Astrocyte (in vitro differentiated cells and primary cell): ENCODE measurements at regions not wholly inside any gene's neighbourhood (a gene's known extent, or its start where the extent isn't known, plus 50 kb on each side); places are given as distances from the start of the nearest gene placed in this dataset.

ENCODE experiments used
- CTCF ChIP-seq: IDR thresholded peaks from 2 replicates; pipeline ENCODE4 v1.5.1; 2011; ENCODE audit warnings: low read depth, mild to moderate bottlenecking, inconsistent platforms, low read length, moderate library complexity; ENCODE audit not compliant: insufficient read depth
- EZH2 ChIP-seq: IDR thresholded peaks from 2 replicates; pipeline ENCODE4 v1.6.1; 2012; ENCODE audit warnings: mild to moderate bottlenecking, low read length, inconsistent platforms; ENCODE audit not compliant: insufficient read depth

DNA sequence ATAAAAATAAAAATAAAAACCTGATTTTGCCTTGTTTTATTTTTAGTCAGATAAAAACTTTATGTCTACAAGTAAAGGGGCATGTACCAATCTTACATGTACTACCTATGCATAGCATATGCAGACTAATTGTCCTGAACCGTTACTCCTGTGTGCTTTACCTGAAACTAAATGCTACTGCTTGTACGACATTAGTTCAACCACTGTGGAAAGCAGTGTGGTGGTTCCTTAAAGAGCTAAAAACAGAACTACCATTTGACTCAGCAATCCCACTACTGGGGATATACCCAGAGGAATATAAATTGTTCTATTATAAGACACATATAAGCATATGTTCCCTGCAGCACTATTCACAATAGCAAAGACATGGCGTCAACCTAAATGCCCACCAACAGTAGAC lies 426.0 kb upstream of the PMFBP1 start:
- TF ChIP-seq EZH2 (no peak), CTCF (no peak)
